ENCODE measurements at regions not wholly inside any gene's neighbourhood (a gene's known extent, or its start where the extent isn't known, plus 50 kb on each side); places are given as distances from the start of the nearest gene placed in this dataset.

GRCh38 chr6:3663811-3664210 lies 87.7 kb downstream of the PXDC1 start:
- TF ChIP-seq CTCF (IDR thresholded peaks at IDR 0.05), result no peak
- TF ChIP-seq POLR2A (IDR thresholded peaks at IDR 0.05), result no peak
